Glomerular endothelial cell (primary cell): ENCODE measurements at regions not wholly inside any gene's neighbourhood (a gene's known extent, or its start where the extent isn't known, plus 50 kb on each side); places are given as distances from the start of the nearest gene placed in this dataset.
"Not testable (repeated sequence)": the region's sequence is repeated elsewhere in the genome, so short reads cannot be mapped to it uniquely, and the experiment has no call there.

Experiments
- DNase-seq: peaks from one replicate; pipeline ENCODE4 v3.0.0-alpha.2; 2011; ENCODE audit warnings: low read depth, low spot score; ENCODE audit errors: extremely low read depth

- DNase-seq, result not testable (repeated sequence)
Observed at GRCh38 chr18:14342170-14342569, 201.2 kb downstream of the POTEC start.

GRCh38 chr18:14336017-14336416 is 203.8 kb upstream of the ZNF519 start:
- DNase-seq, result not testable (repeated sequence)

GRCh38 chr18:14321217-14321616 is 189.0 kb upstream of the ZNF519 start:
- not testable (repeated sequence) for DNase-seq

GRCh38 chr18:14301255-14301654 is 169.0 kb upstream of the ZNF519 start:
- not testable (repeated sequence) for DNase-seq

GRCh38 chr18:14295081-14295480 is 162.8 kb upstream of the ZNF519 start:
- not testable (repeated sequence) for DNase-seq

- DNase-seq, result no peak
Observed at GRCh38 chr18:14285053-14285452, 152.8 kb upstream of the ZNF519 start.

GRCh38 chr18:14275391-14275790 is 143.2 kb upstream of the ZNF519 start:
- not testable (repeated sequence) for DNase-seq

GRCh38 chr18:14265637-14266410 is 133.6 kb upstream of the ZNF519 start:
- DNase-seq, result not testable (repeated sequence)

- not testable (repeated sequence) for DNase-seq
Observed at GRCh38 chr18:14262786-14263185, 130.6 kb upstream of the ZNF519 start.

GRCh38 chr18:14250084-14250677 is 117.9 kb upstream of the ZNF519 start:
- DNase-seq, result not testable (repeated sequence)

- not testable (repeated sequence) for DNase-seq
Observed at GRCh38 chr18:14239224-14239623, 107.0 kb upstream of the ZNF519 start.

GRCh38 chr18:14236356-14237048 is 104.3 kb upstream of the ZNF519 start:
- not testable (repeated sequence) for DNase-seq

- not testable (repeated sequence) for DNase-seq
Observed at GRCh38 chr18:14225286-14225679, 93.0 kb upstream of the ZNF519 start.

GRCh38 chr18:14224551-14225285 is 92.5 kb upstream of the ZNF519 start:
- DNase-seq, result not testable (repeated sequence)

GRCh38 chr18:14223919-14224318 is 91.7 kb upstream of the ZNF519 start:
- not testable (repeated sequence) for DNase-seq

- DNase-seq, result not testable (repeated sequence)
Observed at GRCh38 chr18:14223231-14223822, 91.1 kb upstream of the ZNF519 start.

GRCh38 chr18:14222354-14223221 is 90.4 kb upstream of the ZNF519 start:
- not testable (repeated sequence) for DNase-seq

GRCh38 chr18:14221689-14222088 is 89.5 kb upstream of the ZNF519 start:
- DNase-seq, result no peak

GRCh38 chr18:14215952-14216351 is 83.7 kb upstream of the ZNF519 start:
- DNase-seq, result not testable (repeated sequence)
